AML-193 (cell line): ENCODE measurements at regions not wholly inside any gene's neighbourhood (a gene's known extent, or its start where the extent isn't known, plus 50 kb on each side); places are given as distances from the start of the nearest gene placed in this dataset.
"Not testable (repeated sequence)": the region's sequence is repeated elsewhere in the genome, so short reads cannot be mapped to it uniquely, and the experiment has no call there.

ENCODE experiments used
- DNase-seq, 2 experiments: peaks; one replicate each; lab custom pipeline; 2025; lab: John Stamatoyannopoulos, UW

- DNase-seq: no peak
These were observed 228.2 kb downstream of the STK31 start for GRCh38 chr7:23938215-23938614.

GRCh38 chr7:23938937-23939552 lies 229.0 kb downstream of the STK31 start:
- DNase-seq: peak in 1 of 2 experiments; percentile 19

GRCh38 chr7:23939747-23940146 lies 229.7 kb downstream of the STK31 start:
- DNase-seq: not testable (repeated sequence)

- DNase-seq: no peak
These were observed 231.5 kb downstream of the STK31 start for GRCh38 chr7:23941551-23941950.

- DNase-seq: no peak
These were observed 232.0 kb downstream of the STK31 start for GRCh38 chr7:23942032-23942431.

- no peak for DNase-seq
These were observed 234.1 kb downstream of the STK31 start for GRCh38 chr7:23944131-23944530.

GRCh38 chr7:23945472-23945871 lies 235.5 kb downstream of the STK31 start:
- DNase-seq: no peak

GRCh38 chr7:23955145-23955544 lies 245.1 kb downstream of the STK31 start:
- no peak for DNase-seq

GRCh38 chr7:23955600-23956149 lies 245.7 kb downstream of the STK31 start:
- DNase-seq: no peak

- no peak for DNase-seq
These were observed 247.0 kb downstream of the STK31 start for GRCh38 chr7:23956772-23957576.

- DNase-seq: no peak
These were observed 249.8 kb downstream of the STK31 start for GRCh38 chr7:23959821-23960220.

GRCh38 chr7:23960361-23960760 lies 250.3 kb downstream of the STK31 start:
- DNase-seq: no peak

- no peak for DNase-seq
These were observed 253.6 kb downstream of the STK31 start for GRCh38 chr7:23963461-23964165.

GRCh38 chr7:23964715-23965114 lies 254.7 kb downstream of the STK31 start:
- no peak for DNase-seq

GRCh38 chr7:23965296-23965695 lies 255.3 kb downstream of the STK31 start:
- DNase-seq: no peak

- no peak for DNase-seq
These were observed 256.9 kb downstream of the STK31 start for GRCh38 chr7:23966941-23967340.

- no peak for DNase-seq
These were observed 258.1 kb downstream of the STK31 start for GRCh38 chr7:23967949-23968599.

- DNase-seq: no peak
These were observed 258.8 kb downstream of the STK31 start for GRCh38 chr7:23968791-23969190.

- no peak for DNase-seq
These were observed 259.4 kb downstream of the STK31 start for GRCh38 chr7:23969443-23969842.

- no peak for DNase-seq
These were observed 260.2 kb downstream of the STK31 start for GRCh38 chr7:23970193-23970592.

- no peak for DNase-seq
These were observed 261.0 kb downstream of the STK31 start for GRCh38 chr7:23971031-23971430.

GRCh38 chr7:23972057-23972456 lies 262.0 kb downstream of the STK31 start:
- no peak for DNase-seq
